ENCODE measurements at regions not wholly inside any gene's neighbourhood (a gene's known extent, or its start where the extent isn't known, plus 50 kb on each side); places are given as distances from the start of the nearest gene placed in this dataset.

- CTCF ChIA-PET, result no interaction called here
- TF ChIP-seq CTCF (IDR thresholded peaks at IDR 0.05; ENCODE audit: insufficient read depth, low read length, missing control alignments), result no peak
- POLR2A ChIA-PET, result no interaction called here
- no peak overlapping the region for H3K4me3 ChIP-seq (ENCODE audit: low read depth, low read length)
- no peak for DNase-seq (ENCODE audit: low read depth, low spot score)
Observed at GRCh38 chr5:158284242-158284641, 425.3 kb upstream of the CLINT1 start.

- ChIA-PET CTCF (no interaction called here), POLR2A (no interaction called here)
- no peak overlapping the region for H3K4me3 ChIP-seq (ENCODE audit: low read depth, low read length)
- DNase-seq (ENCODE audit: low read depth, low spot score), result no peak
- no peak for TF ChIP-seq CTCF (IDR thresholded peaks at IDR 0.05; ENCODE audit: insufficient read depth, low read length, missing control alignments)
Observed at GRCh38 chr5:158283397-158283796, 424.5 kb upstream of the CLINT1 start.

- no peak for TF ChIP-seq CTCF (IDR thresholded peaks at IDR 0.05; ENCODE audit: insufficient read depth, low read length, missing control alignments)
- no peak overlapping the region for H3K4me3 ChIP-seq (ENCODE audit: low read depth, low read length)
- no peak for DNase-seq (ENCODE audit: low read depth, low spot score)
- ChIA-PET POLR2A (no interaction called here), CTCF (no interaction called here)
Observed at GRCh38 chr5:158278216-158278925, 419.4 kb upstream of the CLINT1 start.

- TF ChIP-seq CTCF (IDR thresholded peaks at IDR 0.05; ENCODE audit: insufficient read depth, low read length, missing control alignments), result no peak
- DNase-seq (ENCODE audit: low read depth, low spot score), result no peak
- ChIA-PET CTCF (no interaction called here), POLR2A (no interaction called here)
- no peak overlapping the region for H3K4me3 ChIP-seq (ENCODE audit: low read depth, low read length)
Observed at GRCh38 chr5:158277276-158277675, 418.3 kb upstream of the CLINT1 start.

DNA sequence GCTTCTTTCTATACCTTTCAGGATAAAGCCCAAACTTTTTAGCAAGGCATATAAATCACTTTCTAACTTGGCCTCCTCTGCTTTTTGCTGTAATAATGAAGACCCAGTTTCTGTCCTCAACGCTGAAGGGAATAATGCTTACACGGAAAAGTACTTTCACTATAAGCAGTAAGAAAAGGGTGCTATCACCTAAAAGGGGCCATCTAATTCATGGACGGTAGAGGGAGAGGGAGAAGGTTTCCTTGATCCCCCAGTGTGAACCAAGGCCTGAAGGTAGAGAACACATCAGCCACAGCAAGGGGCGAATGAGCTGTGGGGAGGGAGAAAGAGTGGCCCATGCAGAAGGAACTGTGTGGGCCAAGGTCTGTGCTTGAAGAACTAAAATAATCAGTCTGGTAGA lies 417.7 kb upstream of the CLINT1 start:
- no peak for TF ChIP-seq CTCF (IDR thresholded peaks at IDR 0.05; ENCODE audit: insufficient read depth, low read length, missing control alignments)
- CTCF ChIA-PET, result no interaction called here
- DNase-seq (ENCODE audit: low read depth, low spot score), result no peak
- POLR2A ChIA-PET, result no interaction called here
- no peak overlapping the region for H3K4me3 ChIP-seq (ENCODE audit: low read depth, low read length)

DNA sequence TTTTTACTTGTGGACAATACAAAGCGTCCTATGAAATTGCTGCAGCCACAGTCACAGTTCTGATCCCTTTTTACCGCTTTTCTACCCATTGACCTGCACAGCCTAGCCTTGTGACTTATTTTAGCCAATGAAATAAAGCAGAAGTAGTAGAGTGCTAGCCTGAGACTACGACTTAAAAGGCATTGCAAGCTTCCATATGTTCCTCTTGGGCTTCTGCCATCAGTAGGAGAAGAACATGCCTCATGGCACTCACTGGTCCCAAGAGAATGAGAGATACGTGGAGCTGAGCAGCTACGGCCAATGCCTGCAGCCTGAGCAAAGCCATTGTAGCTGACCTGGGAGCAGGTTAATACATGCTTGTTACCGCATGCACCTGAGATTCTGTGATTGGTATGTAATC lies 416.6 kb upstream of the CLINT1 start:
- no peak for TF ChIP-seq CTCF (IDR thresholded peaks at IDR 0.05; ENCODE audit: insufficient read depth, low read length, missing control alignments)
- no peak for DNase-seq (ENCODE audit: low read depth, low spot score)
- POLR2A ChIA-PET, result no interaction called here
- CTCF ChIA-PET, result interaction anchor here (0.9 kb wide), 1 partner anchor 200 kb away, joined by 3 read pairs; no protein-coding TSS in a partner anchor
- no peak overlapping the region for H3K4me3 ChIP-seq (ENCODE audit: low read depth, low read length)
